Bronchial epithelial cell (primary cell): ENCODE measurements at regions not wholly inside any gene's neighbourhood (a gene's known extent, or its start where the extent isn't known, plus 50 kb on each side); places are given as distances from the start of the nearest gene placed in this dataset.

Experiments
- DNase-seq: peaks from one replicate; pipeline ENCODE4 v3.0.0-alpha.2; 2010; ENCODE audit warnings: low read depth
- FAIRE-seq: peaks from 2 replicates; lab custom pipeline; 2011; peaks lifted over from hg19 to GRCh38; lab: Jason Lieb, UNC
- H3K27me3 ChIP-seq: 2 replicates; pipeline ENCODE4 v1.5.1; 2011; ENCODE audit warnings: low read length; ENCODE audit not compliant: control insufficient read depth, insufficient read depth
- H3K36me3 ChIP-seq: 2 replicates; pipeline ENCODE4 v1.5.1; 2011; ENCODE audit warnings: low read length; ENCODE audit not compliant: control insufficient read depth, insufficient read depth
- H3K4me3 ChIP-seq: 2 replicates; pipeline ENCODE4 v1.5.1; 2011; ENCODE audit warnings: mild to moderate bottlenecking, low read depth, low read length, control low read depth
- TF ChIP-seq, protein P1 (sequence below): IDR thresholded peaks from 2 replicates; pipeline ENCODE4 v1.5.1; 2011; ENCODE audit warnings: mild to moderate bottlenecking, moderate library complexity, low read length, control low read depth, inconsistent platforms; ENCODE audit not compliant: insufficient read depth, severe bottlenecking

DNA sequence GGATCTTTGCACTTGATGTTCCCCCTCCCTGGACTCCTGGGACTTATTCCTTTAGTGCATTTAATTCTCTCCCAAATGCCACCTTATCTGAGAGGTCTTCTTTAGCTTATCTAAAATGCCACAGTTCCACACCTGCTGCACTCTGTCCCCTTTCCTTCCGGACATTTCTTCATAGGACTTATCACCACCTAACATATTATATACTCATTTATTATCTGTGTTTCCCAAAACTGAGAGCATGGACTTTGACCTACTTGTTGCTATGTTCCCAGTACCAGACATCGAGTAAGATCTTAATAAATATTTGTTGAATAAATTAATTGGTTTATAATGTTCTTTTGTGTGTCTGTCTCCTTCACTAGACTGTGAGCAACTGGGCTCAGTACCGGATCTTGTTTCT, 585.3 kb downstream of the INSC start:
- DNase-seq (no peak), FAIRE-seq (no peak)
- H3K4me3 ChIP-seq: no peak overlapping the region
- TF ChIP-seq, protein P1, sequence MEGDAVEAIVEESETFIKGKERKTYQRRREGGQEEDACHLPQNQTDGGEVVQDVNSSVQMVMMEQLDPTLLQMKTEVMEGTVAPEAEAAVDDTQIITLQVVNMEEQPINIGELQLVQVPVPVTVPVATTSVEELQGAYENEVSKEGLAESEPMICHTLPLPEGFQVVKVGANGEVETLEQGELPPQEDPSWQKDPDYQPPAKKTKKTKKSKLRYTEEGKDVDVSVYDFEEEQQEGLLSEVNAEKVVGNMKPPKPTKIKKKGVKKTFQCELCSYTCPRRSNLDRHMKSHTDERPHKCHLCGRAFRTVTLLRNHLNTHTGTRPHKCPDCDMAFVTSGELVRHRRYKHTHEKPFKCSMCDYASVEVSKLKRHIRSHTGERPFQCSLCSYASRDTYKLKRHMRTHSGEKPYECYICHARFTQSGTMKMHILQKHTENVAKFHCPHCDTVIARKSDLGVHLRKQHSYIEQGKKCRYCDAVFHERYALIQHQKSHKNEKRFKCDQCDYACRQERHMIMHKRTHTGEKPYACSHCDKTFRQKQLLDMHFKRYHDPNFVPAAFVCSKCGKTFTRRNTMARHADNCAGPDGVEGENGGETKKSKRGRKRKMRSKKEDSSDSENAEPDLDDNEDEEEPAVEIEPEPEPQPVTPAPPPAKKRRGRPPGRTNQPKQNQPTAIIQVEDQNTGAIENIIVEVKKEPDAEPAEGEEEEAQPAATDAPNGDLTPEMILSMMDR: no peak
- H3K36me3 ChIP-seq: no peaks in the 10 kb centered on the region
- no peaks in the 10 kb centered on the region for H3K27me3 ChIP-seq

DNA sequence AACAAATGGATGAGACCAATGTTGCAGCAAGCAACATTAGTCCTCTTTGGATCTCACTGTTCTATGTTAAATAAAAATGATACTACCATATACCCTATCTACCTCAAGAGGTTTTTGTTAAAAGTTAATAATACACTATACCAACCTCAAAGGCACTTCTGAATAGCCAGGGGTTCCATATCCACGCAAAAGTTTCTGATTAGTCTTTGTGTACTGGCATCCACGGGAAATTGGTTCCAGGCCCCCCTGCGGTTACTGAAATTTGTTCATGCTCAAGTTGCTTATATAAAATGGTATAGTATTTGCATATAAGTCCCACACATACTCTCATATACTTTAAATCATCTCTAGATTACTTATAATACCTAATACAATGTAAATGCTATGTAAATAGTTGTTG, 585.7 kb downstream of the INSC start:
- no peak for FAIRE-seq
- no peaks in the 10 kb centered on the region for H3K36me3 ChIP-seq
- DNase-seq: no peak
- TF ChIP-seq, protein P1: no peak
- no peak overlapping the region for H3K4me3 ChIP-seq
- H3K27me3 ChIP-seq: no peaks in the 10 kb centered on the region

DNA sequence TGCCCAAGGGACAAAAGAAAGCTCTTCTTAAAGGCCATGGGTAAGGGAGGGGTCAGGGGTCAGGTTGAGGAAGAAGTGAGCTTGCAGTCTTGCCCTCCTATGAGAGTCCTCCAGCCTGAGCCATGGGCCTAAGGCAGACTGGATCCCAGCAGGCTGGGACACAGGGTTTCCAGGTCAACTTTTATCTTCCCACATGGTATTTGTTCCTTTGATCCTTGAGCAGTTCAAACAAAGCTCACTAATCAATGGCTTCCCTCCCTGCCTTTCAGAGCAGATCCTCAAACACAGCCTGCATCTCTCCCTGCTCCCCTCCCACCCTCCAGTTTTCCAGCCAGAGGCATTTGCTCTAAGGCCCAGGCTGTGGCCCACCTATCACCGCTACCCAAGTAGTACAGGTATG, 589.3 kb downstream of the INSC start:
- FAIRE-seq (no peak), DNase-seq (no peak)
- peaks cover under 1% of the 10 kb centered on the region for H3K27me3 ChIP-seq
- no peak overlapping the region for H3K4me3 ChIP-seq
- H3K36me3 ChIP-seq: no peaks in the 10 kb centered on the region
- TF ChIP-seq, protein P1: no peak

DNA sequence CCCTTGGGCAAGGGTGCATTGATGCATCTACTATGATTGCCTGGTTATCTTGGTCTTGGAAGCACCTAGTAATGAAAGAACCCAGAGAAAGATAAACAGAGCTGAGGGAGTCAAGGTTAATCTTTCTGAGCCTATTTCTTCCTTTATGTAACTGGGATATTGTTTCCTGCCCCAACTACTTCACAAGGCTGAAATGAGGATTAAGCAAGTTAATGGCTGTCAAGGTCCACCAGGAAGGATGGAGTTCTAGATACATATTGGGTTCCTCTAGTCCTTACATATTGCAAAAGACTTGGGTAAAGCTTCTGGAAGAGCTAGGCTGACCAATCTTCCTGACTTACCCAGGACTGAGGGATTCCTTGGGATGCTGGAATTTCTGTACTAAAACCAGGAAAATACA, 589.8 kb downstream of the INSC start:
- no peaks in the 10 kb centered on the region for H3K36me3 ChIP-seq
- TF ChIP-seq, protein P1: no peak
- DNase-seq (no peak), FAIRE-seq (no peak)
- H3K27me3 ChIP-seq: peaks cover 3% of the 10 kb centered on the region
- no peak overlapping the region for H3K4me3 ChIP-seq

DNA sequence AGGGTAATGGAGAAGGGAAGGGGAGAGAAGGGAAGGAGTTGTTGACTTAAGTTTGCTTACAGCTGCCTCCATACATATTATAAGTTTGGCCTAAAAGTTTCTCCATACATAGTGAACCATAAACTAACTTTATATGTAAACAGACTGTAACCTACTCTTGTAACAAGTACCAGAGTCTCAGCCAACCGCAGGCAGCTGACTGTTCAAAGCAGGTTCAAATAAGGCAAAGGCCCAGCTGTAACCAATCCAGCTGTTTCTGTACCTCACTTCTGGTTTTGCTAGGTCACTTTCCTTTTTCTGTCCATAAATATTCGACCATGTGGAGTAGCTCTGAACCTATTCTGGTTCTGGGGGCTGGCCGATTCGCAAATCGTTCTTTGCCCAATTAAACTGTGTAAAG, 591.2 kb downstream of the INSC start:
- no peak overlapping the region for H3K4me3 ChIP-seq
- H3K36me3 ChIP-seq: no peaks in the 10 kb centered on the region
- TF ChIP-seq, protein P1: no peak
- FAIRE-seq: no peak
- no peak for DNase-seq
- peaks cover 3% of the 10 kb centered on the region for H3K27me3 ChIP-seq

DNA sequence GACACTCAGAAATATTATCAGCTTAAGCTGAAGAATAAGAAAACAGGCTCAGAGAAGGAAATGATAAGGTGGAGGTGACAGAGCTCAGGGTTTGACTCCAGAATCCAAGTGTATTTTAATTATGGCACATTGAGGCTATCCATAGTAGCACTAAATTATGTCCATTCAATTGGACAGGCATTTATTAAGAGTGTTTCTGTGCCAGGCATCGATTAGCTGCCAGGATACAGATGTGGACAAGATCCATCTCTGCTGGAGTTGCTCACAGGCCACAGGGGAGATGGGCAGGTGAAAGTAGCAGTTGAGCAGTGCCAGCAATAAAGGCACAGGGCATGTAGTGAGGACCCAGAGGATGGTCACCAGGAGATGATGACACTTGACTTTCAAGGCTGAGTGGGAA, 592.5 kb downstream of the INSC start:
- DNase-seq (no peak), FAIRE-seq (no peak)
- no peak overlapping the region for H3K4me3 ChIP-seq
- no peaks in the 10 kb centered on the region for H3K36me3 ChIP-seq
- peaks cover 3% of the 10 kb centered on the region for H3K27me3 ChIP-seq
- TF ChIP-seq, protein P1: no peak
